K562 (cell line): ENCODE measurements at regions not wholly inside any gene's neighbourhood (a gene's known extent, or its start where the extent isn't known, plus 50 kb on each side); places are given as distances from the start of the nearest gene placed in this dataset.

Experiments used
- CEBPB ChIP-seq: fragments of 450-650 bp; IDR thresholded peaks from 2 replicates; pipeline ENCODE4 v1.6.1; 2016; ENCODE audit warnings: missing genetic modification characterization, missing compliant biosample characterization
- EZH2 ChIP-seq: IDR thresholded peaks from 2 replicates; pipeline ENCODE4 v1.6.1; 2012; ENCODE audit warnings: low read depth, mild to moderate bottlenecking, inconsistent platforms, low read length, borderline replicate concordance
- MEF2A ChIP-seq: IDR thresholded peaks from 2 replicates; pipeline ENCODE4 v1.6.1; 2011; ENCODE audit warnings: low read depth, mild to moderate bottlenecking, low read length, moderate library complexity; ENCODE audit not compliant: control insufficient read depth
- POLR2AphosphoS5 ChIP-seq: IDR thresholded peaks from 2 replicates; pipeline ENCODE4 v1.6.1; 2011; ENCODE audit warnings: mild to moderate bottlenecking, low read depth, low read length, moderate library complexity; ENCODE audit not compliant: control insufficient read depth, insufficient read depth
- USF1 ChIP-seq: sonication (generic); formaldehyde crosslinking; IDR thresholded peaks from 2 replicates; pipeline ENCODE4 v1.9.0; 2022; ENCODE audit warnings: mild to moderate bottlenecking, missing genetic modification reagents
- ZFP36 ChIP-seq: fragments of 150-350 bp; IDR thresholded peaks from 2 replicates; pipeline ENCODE4 v1.6.1; 2018; ENCODE audit warnings: low read length, low read depth; ENCODE audit not compliant: partially characterized antibody
- TF ChIP-seq, protein P1 (sequence below): fragments of 450-650 bp; IDR thresholded peaks from 2 replicates; pipeline ENCODE4 v1.6.1; 2016; ENCODE audit warnings: mild to moderate bottlenecking

DNA sequence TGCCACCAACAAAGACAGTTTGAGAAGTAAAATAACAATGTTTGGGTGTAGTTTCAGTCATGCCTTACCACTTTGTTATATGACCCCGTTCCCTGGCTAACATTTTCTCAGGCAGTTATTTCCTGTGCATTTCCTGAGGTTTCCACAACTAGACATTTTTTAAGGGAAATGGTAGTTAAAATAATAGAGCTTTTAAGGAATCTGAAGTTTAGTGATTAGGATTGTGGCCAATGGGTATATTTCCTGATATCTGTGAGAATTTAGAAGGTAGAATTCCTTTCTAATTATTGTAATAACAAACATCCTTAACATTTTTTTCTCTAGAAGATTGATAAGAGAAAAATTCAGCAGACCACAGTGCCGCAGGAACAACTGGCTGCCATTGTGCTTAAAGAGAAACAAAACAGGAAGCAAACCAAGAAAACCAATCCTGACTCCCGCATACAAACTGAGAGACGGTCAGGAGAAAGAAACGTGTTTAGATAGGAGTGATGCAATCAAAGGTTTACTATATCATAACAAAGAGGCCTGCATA is 193.6 kb downstream of the MBL2 start:
- TF ChIP-seq EZH2 (no peak), CEBPB (tag) (no peak), ZFP36 (no peak), POLR2AphosphoS5 (no peak), MEF2A (no peak), USF1 (CRISPR knock-in tag) (no peak)
- TF ChIP-seq, protein P1, sequence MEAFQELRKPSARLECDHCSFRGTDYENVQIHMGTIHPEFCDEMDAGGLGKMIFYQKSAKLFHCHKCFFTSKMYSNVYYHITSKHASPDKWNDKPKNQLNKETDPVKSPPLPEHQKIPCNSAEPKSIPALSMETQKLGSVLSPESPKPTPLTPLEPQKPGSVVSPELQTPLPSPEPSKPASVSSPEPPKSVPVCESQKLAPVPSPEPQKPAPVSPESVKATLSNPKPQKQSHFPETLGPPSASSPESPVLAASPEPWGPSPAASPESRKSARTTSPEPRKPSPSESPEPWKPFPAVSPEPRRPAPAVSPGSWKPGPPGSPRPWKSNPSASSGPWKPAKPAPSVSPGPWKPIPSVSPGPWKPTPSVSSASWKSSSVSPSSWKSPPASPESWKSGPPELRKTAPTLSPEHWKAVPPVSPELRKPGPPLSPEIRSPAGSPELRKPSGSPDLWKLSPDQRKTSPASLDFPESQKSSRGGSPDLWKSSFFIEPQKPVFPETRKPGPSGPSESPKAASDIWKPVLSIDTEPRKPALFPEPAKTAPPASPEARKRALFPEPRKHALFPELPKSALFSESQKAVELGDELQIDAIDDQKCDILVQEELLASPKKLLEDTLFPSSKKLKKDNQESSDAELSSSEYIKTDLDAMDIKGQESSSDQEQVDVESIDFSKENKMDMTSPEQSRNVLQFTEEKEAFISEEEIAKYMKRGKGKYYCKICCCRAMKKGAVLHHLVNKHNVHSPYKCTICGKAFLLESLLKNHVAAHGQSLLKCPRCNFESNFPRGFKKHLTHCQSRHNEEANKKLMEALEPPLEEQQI = no peak
